ENCODE measurements at regions not wholly inside any gene's neighbourhood (a gene's known extent, or its start where the extent isn't known, plus 50 kb on each side); places are given as distances from the start of the nearest gene placed in this dataset.

- H3K9me3 ChIP-seq (ENCODE audit: control insufficient read depth, insufficient read depth, low read depth, low read length), result no peaks in the 10 kb centered on the region
- H3K27me3 ChIP-seq (ENCODE audit: control insufficient read depth, insufficient read depth, low read length), result no peaks in the 10 kb centered on the region
- H3K27ac ChIP-seq (ENCODE audit: insufficient read depth, low read length), result no peak overlapping the region
- H4K20me1 ChIP-seq (ENCODE audit: control insufficient read depth, extremely low read depth, insufficient read depth, low read length), result no peaks in the 10 kb centered on the region
- no peak overlapping the region for H2AFZ ChIP-seq (ENCODE audit: low read length)
- TF ChIP-seq EZH2 (IDR thresholded peaks at IDR 0.05; ENCODE audit: low read length, missing control alignments) (no peak), CTCF (conservative IDR thresholded peaks at IDR 0.05 in 1 of 2, IDR thresholded peaks at IDR 0.05 in 1 of 2; ENCODE audit: low read depth in 1 of 2, low read length in 2 of 2) (no peak)
- no peak overlapping the region for H3K4me2 ChIP-seq (ENCODE audit: extremely low read depth, insufficient read depth, low read length)
- H3K9ac ChIP-seq (ENCODE audit: insufficient read depth, low read length), result no peak overlapping the region
- H3K79me2 ChIP-seq (ENCODE audit: control insufficient read depth, insufficient read depth, low read length), result no peaks in the 10 kb centered on the region
- no peak overlapping the region for H3K4me3 ChIP-seq (replicated peaks in 1 of 4; ENCODE audit: control extremely low read depth in 1 of 4, insufficient read depth in 1 of 4, low read depth in 3 of 4, low read length in 4 of 4)
- H3K4me1 ChIP-seq (ENCODE audit: control insufficient read depth, extremely low read depth, insufficient read depth, low read length), result no peaks in the 10 kb centered on the region
- no peak for DNase-seq (ENCODE audit: low read depth in 2 of 2)
- H3K36me3 ChIP-seq (ENCODE audit: control insufficient read depth, insufficient read depth, low read length), result no peaks in the 10 kb centered on the region
Observed at GRCh38 chr13:76745261-76746200, 140.7 kb downstream of the KCTD12 start.

DNA sequence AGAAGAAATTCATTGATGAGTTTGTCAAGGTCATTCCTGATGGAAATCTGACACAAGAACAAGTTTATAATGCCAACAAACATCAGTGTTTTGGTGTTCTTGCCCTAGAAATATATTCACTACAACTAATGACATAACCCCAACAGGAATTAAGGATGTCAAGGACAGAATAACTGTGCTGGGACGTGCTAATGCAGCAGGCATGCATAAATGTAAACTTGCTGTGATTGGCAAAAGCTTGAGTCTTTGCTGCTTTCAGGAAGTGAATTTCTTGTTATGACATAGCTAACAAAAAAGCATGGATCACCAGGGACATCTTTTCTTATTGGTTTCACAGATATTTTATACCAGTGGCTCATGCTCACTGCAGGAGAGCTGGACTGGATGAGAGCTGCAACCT lies 144.6 kb downstream of the KCTD12 start:
- H3K9ac ChIP-seq (ENCODE audit: insufficient read depth, low read length), result no peak overlapping the region
- no peak overlapping the region for H3K27ac ChIP-seq (ENCODE audit: insufficient read depth, low read length)
- no peaks in the 10 kb centered on the region for H3K9me3 ChIP-seq (ENCODE audit: control insufficient read depth, insufficient read depth, low read depth, low read length)
- no peaks in the 10 kb centered on the region for H4K20me1 ChIP-seq (ENCODE audit: control insufficient read depth, extremely low read depth, insufficient read depth, low read length)
- no peak for TF ChIP-seq CTCF (conservative IDR thresholded peaks at IDR 0.05 in 1 of 2, IDR thresholded peaks at IDR 0.05 in 1 of 2; ENCODE audit: low read depth in 1 of 2, low read length in 2 of 2)
- no peak for TF ChIP-seq EZH2 (IDR thresholded peaks at IDR 0.05; ENCODE audit: low read length, missing control alignments)
- no peak overlapping the region for H3K4me3 ChIP-seq (replicated peaks in 1 of 4; ENCODE audit: control extremely low read depth in 1 of 4, insufficient read depth in 1 of 4, low read depth in 3 of 4, low read length in 4 of 4)
- no peak overlapping the region for H2AFZ ChIP-seq (ENCODE audit: low read length)
- H3K4me1 ChIP-seq (ENCODE audit: control insufficient read depth, extremely low read depth, insufficient read depth, low read length), result no peaks in the 10 kb centered on the region
- H3K36me3 ChIP-seq (ENCODE audit: control insufficient read depth, insufficient read depth, low read length), result no peaks in the 10 kb centered on the region
- no peaks in the 10 kb centered on the region for H3K27me3 ChIP-seq (ENCODE audit: control insufficient read depth, insufficient read depth, low read length)
- no peak overlapping the region for H3K4me2 ChIP-seq (ENCODE audit: extremely low read depth, insufficient read depth, low read length)
- no peak for DNase-seq (ENCODE audit: low read depth in 2 of 2)
- H3K79me2 ChIP-seq (ENCODE audit: control insufficient read depth, insufficient read depth, low read length), result no peaks in the 10 kb centered on the region

DNA sequence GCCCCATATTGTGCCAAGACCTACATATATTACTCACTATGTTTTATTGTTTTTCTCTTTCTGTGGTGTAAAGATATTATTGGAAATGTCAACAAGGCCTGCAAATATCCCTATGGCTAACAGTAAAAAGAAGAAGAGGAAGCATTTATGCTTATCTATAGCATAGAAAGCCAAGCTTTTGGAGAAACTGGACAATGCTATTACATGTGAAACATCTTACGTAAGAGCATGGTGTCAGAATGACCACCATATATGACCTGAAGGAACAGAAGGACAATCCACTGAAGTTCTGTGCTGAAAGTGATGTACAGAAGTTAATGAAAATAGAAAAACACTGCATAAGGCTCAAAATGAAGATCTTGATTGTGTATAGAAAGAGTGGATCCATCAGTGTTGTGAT lies 145.2 kb downstream of the KCTD12 start:
- Histone ChIP-seq H3K27me3 (ENCODE audit: control insufficient read depth, insufficient read depth, low read length) (no peaks in the 10 kb centered on the region), H3K4me2 (ENCODE audit: extremely low read depth, insufficient read depth, low read length) (no peak overlapping the region), H2AFZ (ENCODE audit: low read length) (no peak overlapping the region), H3K36me3 (ENCODE audit: control insufficient read depth, insufficient read depth, low read length) (no peaks in the 10 kb centered on the region), H3K9ac (ENCODE audit: insufficient read depth, low read length) (no peak overlapping the region), H3K79me2 (ENCODE audit: control insufficient read depth, insufficient read depth, low read length) (no peaks in the 10 kb centered on the region), H3K27ac (ENCODE audit: insufficient read depth, low read length) (no peak overlapping the region), H3K4me3 (replicated peaks in 1 of 4; ENCODE audit: control extremely low read depth in 1 of 4, insufficient read depth in 1 of 4, low read depth in 3 of 4, low read length in 4 of 4) (no peak overlapping the region), H3K4me1 (ENCODE audit: control insufficient read depth, extremely low read depth, insufficient read depth, low read length) (no peaks in the 10 kb centered on the region), H3K9me3 (ENCODE audit: control insufficient read depth, insufficient read depth, low read depth, low read length) (no peaks in the 10 kb centered on the region), H4K20me1 (ENCODE audit: control insufficient read depth, extremely low read depth, insufficient read depth, low read length) (no peaks in the 10 kb centered on the region)
- no peak for TF ChIP-seq CTCF (conservative IDR thresholded peaks at IDR 0.05 in 1 of 2, IDR thresholded peaks at IDR 0.05 in 1 of 2; ENCODE audit: low read depth in 1 of 2, low read length in 2 of 2)
- TF ChIP-seq EZH2 (IDR thresholded peaks at IDR 0.05; ENCODE audit: low read length, missing control alignments), result no peak
- no peak for DNase-seq (ENCODE audit: low read depth in 2 of 2)

Measured in fibroblast of lung (primary cell).